Peyer's patch (tissue), 4 donors: ENCODE measurements at regions not wholly inside any gene's neighbourhood (a gene's known extent, or its start where the extent isn't known, plus 50 kb on each side); places are given as distances from the start of the nearest gene placed in this dataset.

Experiments used
- POLR2A ChIP-seq, 2 donors: fragments of 450-650 bp; IDR thresholded peaks; one replicate each; pipeline ENCODE4 v1.5.1; 2017; ENCODE audit warnings: antibody characterized with exemption in 2 of 2, mild to moderate bottlenecking in 2 of 2, moderate library complexity in 2 of 2
- TF ChIP-seq, protein P1 (sequence below), 6 experiments: fragments of 450-650 bp in 4 of 6; fragments of 200-600 bp in 2 of 6; sonication (generic) in 1 of 6; IDR thresholded peaks; one replicate each; pipeline ENCODE4 v1.5.1; 2017 to 2019; ENCODE audit warnings: antibody characterized with exemption in 6 of 6, mild to moderate bottlenecking in 3 of 6, moderate library complexity in 1 of 6

DNA sequence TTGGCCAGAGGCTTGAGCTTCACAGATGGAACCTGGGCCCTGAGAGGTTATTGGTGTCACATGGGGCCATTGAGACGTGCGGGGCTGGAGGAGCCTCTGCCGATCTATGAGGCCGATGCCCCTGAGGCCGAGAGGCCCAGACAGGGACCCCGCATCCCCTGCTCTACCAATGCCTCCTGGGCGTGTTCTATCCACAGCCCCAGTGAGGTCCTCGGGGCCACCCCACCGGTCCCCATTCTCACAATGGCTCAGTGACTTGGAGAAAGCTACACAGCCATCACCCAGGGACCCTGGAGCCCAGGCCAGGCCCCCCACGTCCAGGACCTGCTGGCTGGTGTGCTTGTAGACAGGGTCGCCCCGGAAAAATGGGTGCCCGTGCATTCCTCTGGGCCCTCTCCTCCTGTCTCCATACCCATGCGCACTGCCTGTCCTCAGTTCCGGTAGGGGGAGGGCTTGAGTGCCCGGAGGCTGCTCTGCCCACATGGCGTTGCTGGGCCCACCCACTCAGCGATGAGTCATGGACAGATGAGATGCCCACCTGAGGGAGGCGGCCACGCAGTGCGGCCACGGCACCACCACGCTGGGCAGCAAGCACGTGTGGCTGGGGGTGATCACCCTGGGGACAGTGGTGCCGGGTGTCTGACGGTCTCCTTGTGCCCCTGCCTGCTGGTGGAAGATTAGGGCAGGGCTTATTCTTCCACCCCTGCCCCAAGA, 1224.7 kb downstream of the BRD1 start:
- TF ChIP-seq, protein P1, sequence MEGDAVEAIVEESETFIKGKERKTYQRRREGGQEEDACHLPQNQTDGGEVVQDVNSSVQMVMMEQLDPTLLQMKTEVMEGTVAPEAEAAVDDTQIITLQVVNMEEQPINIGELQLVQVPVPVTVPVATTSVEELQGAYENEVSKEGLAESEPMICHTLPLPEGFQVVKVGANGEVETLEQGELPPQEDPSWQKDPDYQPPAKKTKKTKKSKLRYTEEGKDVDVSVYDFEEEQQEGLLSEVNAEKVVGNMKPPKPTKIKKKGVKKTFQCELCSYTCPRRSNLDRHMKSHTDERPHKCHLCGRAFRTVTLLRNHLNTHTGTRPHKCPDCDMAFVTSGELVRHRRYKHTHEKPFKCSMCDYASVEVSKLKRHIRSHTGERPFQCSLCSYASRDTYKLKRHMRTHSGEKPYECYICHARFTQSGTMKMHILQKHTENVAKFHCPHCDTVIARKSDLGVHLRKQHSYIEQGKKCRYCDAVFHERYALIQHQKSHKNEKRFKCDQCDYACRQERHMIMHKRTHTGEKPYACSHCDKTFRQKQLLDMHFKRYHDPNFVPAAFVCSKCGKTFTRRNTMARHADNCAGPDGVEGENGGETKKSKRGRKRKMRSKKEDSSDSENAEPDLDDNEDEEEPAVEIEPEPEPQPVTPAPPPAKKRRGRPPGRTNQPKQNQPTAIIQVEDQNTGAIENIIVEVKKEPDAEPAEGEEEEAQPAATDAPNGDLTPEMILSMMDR (IDR thresholded peaks at IDR 0.05), result no peak
- no peak for TF ChIP-seq POLR2A (IDR thresholded peaks at IDR 0.05)
